ENCODE measurements at regions not wholly inside any gene's neighbourhood (a gene's known extent, or its start where the extent isn't known, plus 50 kb on each side); places are given as distances from the start of the nearest gene placed in this dataset.
"Not testable (repeated sequence)": the region's sequence is repeated elsewhere in the genome, so short reads cannot be mapped to it uniquely, and the experiment has no call there.

DNA sequence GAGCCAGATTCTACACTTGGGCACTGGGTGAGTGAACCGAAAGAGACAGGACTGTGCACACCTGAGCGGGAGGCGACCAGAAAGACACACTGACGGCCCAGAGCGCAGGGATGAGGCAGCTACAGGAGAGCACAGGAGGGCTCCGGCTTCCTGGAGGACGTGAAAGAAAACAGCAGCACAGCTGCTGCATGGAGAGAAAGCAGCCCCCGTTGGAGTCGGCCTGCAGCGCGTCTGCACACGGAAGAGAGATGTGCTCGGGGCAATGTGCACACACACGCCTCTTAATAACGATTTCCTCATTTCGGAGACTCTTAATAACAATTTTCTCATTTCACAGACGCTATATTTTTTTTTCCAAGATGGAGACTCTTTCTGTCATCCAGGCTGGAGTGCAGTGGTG lies 160.4 kb downstream of the CTTN start:
- H3K27ac ChIP-seq (ENCODE audit: low read length) = no peak overlapping the region
- no peak for ATAC-seq
- Mint-ChIP-seq H3K4me1 (no peaks in the 10 kb centered on the region), H3K27me3 (ENCODE audit: low read depth in 2 of 2) (peaks cover 4 to 8% of the 10 kb centered on the region in 2 donors), H3K36me3 (no peaks in the 10 kb centered on the region), H3K4me3 (no peak overlapping the region), H3K9me3 (no peaks in the 10 kb centered on the region), H3K27ac (no peak overlapping the region)
- TF ChIP-seq, protein P1, sequence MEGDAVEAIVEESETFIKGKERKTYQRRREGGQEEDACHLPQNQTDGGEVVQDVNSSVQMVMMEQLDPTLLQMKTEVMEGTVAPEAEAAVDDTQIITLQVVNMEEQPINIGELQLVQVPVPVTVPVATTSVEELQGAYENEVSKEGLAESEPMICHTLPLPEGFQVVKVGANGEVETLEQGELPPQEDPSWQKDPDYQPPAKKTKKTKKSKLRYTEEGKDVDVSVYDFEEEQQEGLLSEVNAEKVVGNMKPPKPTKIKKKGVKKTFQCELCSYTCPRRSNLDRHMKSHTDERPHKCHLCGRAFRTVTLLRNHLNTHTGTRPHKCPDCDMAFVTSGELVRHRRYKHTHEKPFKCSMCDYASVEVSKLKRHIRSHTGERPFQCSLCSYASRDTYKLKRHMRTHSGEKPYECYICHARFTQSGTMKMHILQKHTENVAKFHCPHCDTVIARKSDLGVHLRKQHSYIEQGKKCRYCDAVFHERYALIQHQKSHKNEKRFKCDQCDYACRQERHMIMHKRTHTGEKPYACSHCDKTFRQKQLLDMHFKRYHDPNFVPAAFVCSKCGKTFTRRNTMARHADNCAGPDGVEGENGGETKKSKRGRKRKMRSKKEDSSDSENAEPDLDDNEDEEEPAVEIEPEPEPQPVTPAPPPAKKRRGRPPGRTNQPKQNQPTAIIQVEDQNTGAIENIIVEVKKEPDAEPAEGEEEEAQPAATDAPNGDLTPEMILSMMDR (IDR thresholded peaks at IDR 0.05) = no peak
- H3K4me1 ChIP-seq (ENCODE audit: control insufficient read depth, insufficient read depth, low read length) = no peaks in the 10 kb centered on the region
- intact Hi-C loops (cut with micrococcal nuclease) = no loop called here
- 88% methylated on average over 17 of the region's 17 CpGs for WGBS (ENCODE audit: insufficient coverage)
- no peak overlapping the region for H3K4me3 ChIP-seq (ENCODE audit: low read length)
- H3K27me3 ChIP-seq (ENCODE audit: control insufficient read depth, insufficient read depth, low read length) = no peaks in the 10 kb centered on the region
- H3K36me3 ChIP-seq (ENCODE audit: control insufficient read depth, insufficient read depth, low read length) = no peaks in the 10 kb centered on the region
- H3K9me3 ChIP-seq (ENCODE audit: control insufficient read depth, insufficient read depth, low read length) = no peaks in the 10 kb centered on the region
- DNase-seq = no peak

DNA sequence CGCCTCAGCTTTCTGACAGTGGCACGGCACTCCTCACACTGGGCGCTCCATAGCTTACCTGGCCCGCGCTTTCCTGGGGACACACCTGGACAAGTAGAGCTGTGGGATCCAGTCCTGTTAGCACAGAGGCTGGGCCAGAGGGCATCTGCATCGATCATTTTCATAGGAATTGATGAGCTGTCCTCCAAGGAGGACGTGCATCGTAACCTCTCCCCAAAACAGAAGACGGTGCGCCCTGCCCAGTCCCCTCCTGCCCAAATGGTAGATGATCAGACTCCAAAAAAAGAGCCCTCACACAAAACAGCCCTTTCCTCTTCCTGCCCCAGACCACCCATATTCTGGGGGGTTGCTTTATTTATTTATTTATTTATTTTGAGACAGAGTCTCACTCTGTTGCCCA lies 161.2 kb downstream of the CTTN start:
- Histone ChIP-seq H3K4me3 (ENCODE audit: low read length) (no peak overlapping the region), H3K36me3 (ENCODE audit: control insufficient read depth, insufficient read depth, low read length) (no peaks in the 10 kb centered on the region), H3K27me3 (ENCODE audit: control insufficient read depth, insufficient read depth, low read length) (no peaks in the 10 kb centered on the region), H3K27ac (ENCODE audit: low read length) (no peak overlapping the region), H3K4me1 (ENCODE audit: control insufficient read depth, insufficient read depth, low read length) (no peaks in the 10 kb centered on the region), H3K9me3 (ENCODE audit: control insufficient read depth, insufficient read depth, low read length) (no peaks in the 10 kb centered on the region)
- Mint-ChIP-seq H3K27me3 (ENCODE audit: low read depth in 2 of 2) (peaks cover 9% of the 10 kb centered on the region in 2 donors), H3K27ac (no peak overlapping the region), H3K4me1 (no peaks in the 10 kb centered on the region), H3K4me3 (no peak overlapping the region), H3K36me3 (no peaks in the 10 kb centered on the region), H3K9me3 (no peaks in the 10 kb centered on the region)
- ATAC-seq (no peak), DNase-seq (no peak)
- TF ChIP-seq, protein P1 (IDR thresholded peaks at IDR 0.05) = no peak
- intact Hi-C loops (cut with micrococcal nuclease) = no loop called here
- WGBS (ENCODE audit: insufficient coverage) = 84% methylated on average over 10 of the region's 10 CpGs

GRCh38 chr11:70560621-70561020 lies 162.3 kb downstream of the CTTN start:
- H3K4me1 Mint-ChIP-seq; H3K36me3 ChIP-seq (ENCODE audit: control insufficient read depth, insufficient read depth, low read length); H3K4me1 ChIP-seq (ENCODE audit: control insufficient read depth, insufficient read depth, low read length); H3K9me3 Mint-ChIP-seq; H3K4me3 ChIP-seq (ENCODE audit: low read length); H3K9me3 ChIP-seq (ENCODE audit: control insufficient read depth, insufficient read depth, low read length); H3K27ac ChIP-seq (ENCODE audit: low read length); H3K4me3 Mint-ChIP-seq; H3K27ac Mint-ChIP-seq; ATAC-seq; H3K27me3 ChIP-seq (ENCODE audit: control insufficient read depth, insufficient read depth, low read length); H3K36me3 Mint-ChIP-seq; intact Hi-C loops (cut with micrococcal nuclease); DNase-seq: not testable (repeated sequence)
- 86% methylated on average over 6 of the region's 13 CpGs for WGBS (ENCODE audit: insufficient coverage)
- H3K27me3 Mint-ChIP-seq (ENCODE audit: low read depth in 2 of 2) = peaks cover 13 to 14% of the 10 kb centered on the region in 2 donors

DNA sequence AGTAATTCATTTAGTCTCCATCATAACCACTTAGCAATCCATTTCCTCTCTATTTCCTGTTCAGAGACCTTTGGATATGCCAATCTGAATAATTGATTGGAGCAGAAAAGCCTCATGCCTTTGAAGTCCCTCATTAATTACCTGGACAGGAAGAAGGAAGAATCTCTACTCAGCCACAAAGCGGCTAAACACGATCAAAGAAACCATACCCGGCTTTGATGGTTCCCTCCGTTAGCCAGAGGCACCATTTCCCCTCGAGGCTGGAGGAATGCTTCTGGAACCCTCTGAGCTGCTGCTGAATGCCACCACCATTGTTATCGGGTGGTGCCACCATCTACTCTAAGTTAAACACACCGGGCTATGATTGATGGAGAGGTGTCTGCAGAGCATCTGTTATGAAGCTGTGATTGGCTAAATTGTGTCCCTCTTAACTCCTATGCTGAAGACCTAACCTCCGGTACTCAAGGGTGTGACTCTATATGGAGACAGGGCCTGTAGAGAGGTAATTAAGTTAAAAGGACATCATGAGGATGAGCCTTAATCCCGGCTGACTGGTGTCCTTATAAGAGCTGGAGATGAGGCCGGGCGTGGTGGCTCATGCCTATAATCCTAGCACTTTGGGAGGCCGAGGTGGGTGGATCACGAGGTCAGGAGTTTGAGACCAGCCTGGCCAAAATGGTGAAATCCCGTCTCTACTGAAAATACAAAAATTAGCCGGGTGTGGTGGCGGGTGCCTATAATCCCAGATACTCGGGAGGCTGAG lies 168.6 kb downstream of the CTTN start:
- intact Hi-C loops (cut with micrococcal nuclease) = no loop called here
- H3K27ac ChIP-seq (ENCODE audit: low read length) = no peak overlapping the region
- no peaks in the 10 kb centered on the region for H3K4me1 Mint-ChIP-seq
- H3K4me3 Mint-ChIP-seq = no peak overlapping the region
- ATAC-seq (no peak), DNase-seq (no peak)
- no peaks in the 10 kb centered on the region for H3K9me3 ChIP-seq (ENCODE audit: control insufficient read depth, insufficient read depth, low read length)
- no peaks in the 10 kb centered on the region for H3K36me3 ChIP-seq (ENCODE audit: control insufficient read depth, insufficient read depth, low read length)
- TF ChIP-seq, protein P1 (IDR thresholded peaks at IDR 0.05) = no peak
- no peak overlapping the region for H3K4me3 ChIP-seq (ENCODE audit: low read length)
- H3K27me3 Mint-ChIP-seq (ENCODE audit: low read depth in 2 of 2) = peaks cover 19 to 23% of the 10 kb centered on the region in 2 donors
- H3K27me3 ChIP-seq (ENCODE audit: control insufficient read depth, insufficient read depth, low read length) = peaks cover 6% of the 10 kb centered on the region
- 80% methylated on average over 17 of the region's 17 CpGs for WGBS (ENCODE audit: insufficient coverage)
- peaks cover 4% of the 10 kb centered on the region for H3K4me1 ChIP-seq (ENCODE audit: control insufficient read depth, insufficient read depth, low read length)
- H3K9me3 Mint-ChIP-seq = no peaks in the 10 kb centered on the region
- H3K36me3 Mint-ChIP-seq = no peaks in the 10 kb centered on the region
- H3K27ac Mint-ChIP-seq = no peak overlapping the region
